Immature natural killer cell (primary cell): ENCODE measurements at regions not wholly inside any gene's neighbourhood (a gene's known extent, or its start where the extent isn't known, plus 50 kb on each side); places are given as distances from the start of the nearest gene placed in this dataset.

Experiments used
- DNase-seq, 3 donors: peaks; one replicate each; pipeline ENCODE4 v3.0.0; 2022; ENCODE audit warnings: mixed read lengths in 1 of 3
- H3K27ac Mint-ChIP-seq, 6 donors: one replicate each; pipeline ENCODE4 v1.8.0; 2020; ENCODE audit warnings: mixed read lengths in 6 of 6, mild to moderate bottlenecking in 5 of 6, inconsistent platforms in 4 of 6, moderate library complexity in 3 of 6
- H3K27me3 Mint-ChIP-seq, 3 donors: one replicate each; pipeline ENCODE4 v1.8.0; 2020 to 2021; ENCODE audit warnings: low read depth in 3 of 3, mild to moderate bottlenecking in 3 of 3, mixed read lengths in 3 of 3, moderate library complexity in 3 of 3, inconsistent platforms in 1 of 3
- H3K36me3 Mint-ChIP-seq, 3 donors: one replicate each; pipeline ENCODE4 v1.8.0; 2020; ENCODE audit warnings: mixed read lengths in 3 of 3, inconsistent platforms in 2 of 3, mild to moderate bottlenecking in 2 of 3
- H3K4me1 Mint-ChIP-seq, 2 donors: one replicate each; pipeline ENCODE4 v1.8.0; 2020; ENCODE audit warnings: inconsistent platforms in 2 of 2, mild to moderate bottlenecking in 2 of 2, mixed read lengths in 2 of 2, moderate library complexity in 1 of 2
- H3K4me3 Mint-ChIP-seq, 5 donors: one replicate each; pipeline ENCODE4 v1.8.0; 2020; ENCODE audit warnings: mild to moderate bottlenecking in 5 of 5, mixed read lengths in 5 of 5, inconsistent platforms in 3 of 5, moderate library complexity in 3 of 5
- H3K9me3 Mint-ChIP-seq, 6 donors: one replicate each; pipeline ENCODE4 v1.8.0; 2020; ENCODE audit warnings: mild to moderate bottlenecking in 6 of 6, mixed read lengths in 6 of 6, inconsistent platforms in 4 of 6, moderate library complexity in 3 of 6

DNA sequence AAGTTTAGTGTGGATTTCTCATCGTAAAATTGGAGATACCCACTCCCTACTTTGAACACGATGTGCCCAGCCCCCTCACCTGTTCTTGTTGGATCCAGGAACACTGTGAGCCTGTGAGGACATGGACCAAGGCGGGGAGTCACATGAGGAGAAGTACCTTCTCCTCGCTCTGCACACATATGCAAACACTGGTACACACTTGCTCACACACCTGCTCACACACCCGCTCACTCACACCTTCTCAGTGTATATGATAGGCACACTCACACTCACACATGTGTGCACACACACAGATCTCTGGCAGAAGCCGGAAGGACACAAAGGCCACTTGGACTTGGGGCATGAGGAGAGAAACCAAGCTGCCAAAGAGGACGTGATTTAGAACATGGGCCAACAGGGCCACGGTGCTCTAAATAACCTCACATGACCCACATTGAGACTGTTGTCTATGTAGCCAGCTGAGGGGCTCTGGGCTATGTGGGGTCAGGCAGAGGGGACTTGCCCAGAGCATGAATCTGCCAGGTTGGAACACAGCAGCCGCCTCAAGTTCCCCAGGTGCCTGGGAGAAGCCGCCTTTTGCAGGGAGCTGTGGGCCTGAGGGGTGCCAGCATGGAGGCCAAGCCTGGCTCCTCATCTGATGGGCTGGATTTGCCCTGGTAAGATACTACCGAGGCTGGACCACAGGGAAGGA lies 283.0 kb upstream of the IRX4 start:
- no peaks in the 10 kb centered on the region for H3K4me1 Mint-ChIP-seq
- H3K27me3 Mint-ChIP-seq, result peaks cover 0 to 5% (median 4%) of the 10 kb centered on the region in 3 donors
- H3K27ac Mint-ChIP-seq, result no peak overlapping the region
- H3K9me3 Mint-ChIP-seq, result peaks cover 0 to 2% (median 0%) of the 10 kb centered on the region in 6 donors
- H3K4me3 Mint-ChIP-seq, result no peak overlapping the region
- no peaks in the 10 kb centered on the region for H3K36me3 Mint-ChIP-seq
- DNase-seq, result no peak

DNA sequence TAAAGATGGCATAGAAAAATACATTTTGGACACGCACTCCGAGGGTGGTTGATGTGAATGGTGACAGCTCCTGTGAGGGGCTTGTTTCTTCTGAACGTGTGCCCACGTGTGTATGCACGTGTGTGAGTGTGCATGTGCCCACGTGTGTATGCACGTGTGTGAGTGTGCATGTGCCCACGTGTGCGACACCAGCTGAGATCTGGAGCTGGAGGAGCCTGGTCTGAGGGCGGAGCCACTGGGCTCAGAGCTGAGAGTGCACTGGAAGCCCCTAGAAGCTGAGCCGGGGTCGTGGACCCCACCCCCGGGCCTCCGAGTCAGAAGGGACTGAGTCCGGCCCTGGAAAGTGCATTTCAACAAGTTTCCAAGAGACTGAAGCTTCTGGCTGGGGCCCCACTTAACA lies 282.5 kb upstream of the IRX4 start:
- H3K27me3 Mint-ChIP-seq, result peaks cover 0 to 5% (median 4%) of the 10 kb centered on the region in 3 donors
- H3K4me3 Mint-ChIP-seq, result no peak overlapping the region
- no peak overlapping the region for H3K27ac Mint-ChIP-seq
- H3K4me1 Mint-ChIP-seq, result no peaks in the 10 kb centered on the region
- peaks cover 0 to 2% (median 0%) of the 10 kb centered on the region in 6 donors for H3K9me3 Mint-ChIP-seq
- no peaks in the 10 kb centered on the region for H3K36me3 Mint-ChIP-seq
- no peak for DNase-seq

- H3K36me3 Mint-ChIP-seq, result no peaks in the 10 kb centered on the region
- H3K27me3 Mint-ChIP-seq, result peaks cover 0 to 5% (median 4%) of the 10 kb centered on the region in 3 donors
- no peak for DNase-seq
- no peak overlapping the region for H3K4me3 Mint-ChIP-seq
- H3K9me3 Mint-ChIP-seq, result peaks cover 0 to 2% (median 0%) of the 10 kb centered on the region in 6 donors
- no peaks in the 10 kb centered on the region for H3K4me1 Mint-ChIP-seq
- no peak overlapping the region for H3K27ac Mint-ChIP-seq
Measured at GRCh38 chr5:2164586-2164985, 281.9 kb upstream of the IRX4 start.

DNA sequence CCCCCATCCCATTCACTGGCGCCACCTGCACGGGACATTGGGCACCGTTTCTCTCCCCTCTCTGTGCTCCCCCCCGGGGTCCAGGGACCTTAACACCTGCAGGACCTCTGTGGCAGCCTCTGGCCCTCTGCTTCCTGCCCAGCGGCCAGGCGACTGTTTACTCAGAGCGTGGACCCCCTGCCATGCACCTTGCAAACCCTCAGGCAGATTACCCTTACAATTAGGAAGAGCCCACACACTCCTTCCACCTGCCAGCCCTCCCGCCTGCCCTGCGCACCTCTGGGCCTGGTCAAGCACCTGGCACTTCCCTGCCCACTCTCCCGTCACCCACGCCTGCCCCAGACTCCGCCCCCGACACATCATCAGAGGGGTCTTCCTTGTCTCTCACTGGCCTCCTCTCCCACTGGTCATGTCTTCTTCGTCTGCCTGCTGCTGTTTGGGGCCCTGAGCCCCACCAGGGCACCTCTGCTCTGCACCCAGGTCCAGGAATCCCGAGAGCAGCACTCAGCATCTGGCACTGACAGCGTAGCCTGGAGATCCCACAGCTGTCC lies 281.3 kb upstream of the IRX4 start:
- no peak for DNase-seq
- Mint-ChIP-seq H3K27ac (no peak overlapping the region), H3K27me3 (peaks cover 0 to 5% (median 4%) of the 10 kb centered on the region in 3 donors), H3K4me1 (no peaks in the 10 kb centered on the region), H3K9me3 (peaks cover 0 to 2% (median 0%) of the 10 kb centered on the region in 6 donors), H3K4me3 (no peak overlapping the region), H3K36me3 (no peaks in the 10 kb centered on the region)

DNA sequence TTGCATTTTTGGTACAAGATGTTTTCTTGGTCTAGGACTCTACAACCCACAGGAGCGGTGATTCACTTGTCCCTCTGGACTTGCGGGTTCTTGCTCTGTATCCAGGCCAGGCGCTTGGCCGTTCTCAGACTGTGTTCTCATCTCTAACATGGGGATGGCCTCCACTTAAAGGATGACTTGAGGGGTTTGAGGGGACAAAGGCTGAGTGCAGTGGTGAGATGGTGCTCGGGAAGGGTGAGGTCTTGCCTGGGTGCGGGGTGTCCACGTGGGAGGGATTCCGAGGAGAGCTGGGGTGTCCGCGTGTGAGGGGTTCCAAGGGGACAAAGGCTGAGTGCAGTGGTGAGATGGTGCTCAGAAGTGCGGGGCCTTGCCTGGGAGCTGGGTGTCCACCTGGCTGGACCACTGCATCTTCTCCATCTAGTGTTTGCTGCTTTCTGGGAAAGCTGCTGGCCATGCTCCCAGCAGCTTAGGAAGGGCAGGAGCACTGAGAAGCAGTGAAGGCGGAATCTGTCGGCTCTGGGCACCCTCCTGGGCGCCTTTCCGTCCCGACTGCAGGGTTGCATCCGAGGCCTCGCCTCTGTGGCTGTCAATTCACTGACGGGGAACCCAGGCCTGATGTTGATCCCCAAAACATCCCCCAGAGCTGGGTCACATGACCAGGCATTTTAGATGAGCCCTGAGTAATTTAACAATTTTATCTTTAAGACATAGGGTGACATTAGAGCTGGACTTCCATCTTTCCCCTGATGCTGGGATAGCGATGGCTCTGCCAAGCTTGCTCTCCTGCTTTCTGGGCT lies 280.5 kb upstream of the IRX4 start:
- Mint-ChIP-seq H3K36me3 (no peaks in the 10 kb centered on the region), H3K4me3 (no peak overlapping the region), H3K27ac (no peak overlapping the region), H3K9me3 (peaks cover 0 to 2% (median 0%) of the 10 kb centered on the region in 6 donors), H3K27me3 (peaks cover 0 to 5% (median 4%) of the 10 kb centered on the region in 3 donors), H3K4me1 (no peaks in the 10 kb centered on the region)
- no peak for DNase-seq

GRCh38 chr5:2160811-2161210 lies 278.1 kb upstream of the IRX4 start:
- no peak overlapping the region for H3K4me3 Mint-ChIP-seq
- no peaks in the 10 kb centered on the region for H3K4me1 Mint-ChIP-seq
- peaks cover 0 to 2% (median 0%) of the 10 kb centered on the region in 6 donors for H3K9me3 Mint-ChIP-seq
- DNase-seq, result no peak
- peaks cover 0 to 5% (median 4%) of the 10 kb centered on the region in 3 donors for H3K27me3 Mint-ChIP-seq
- H3K27ac Mint-ChIP-seq, result no peak overlapping the region
- H3K36me3 Mint-ChIP-seq, result no peaks in the 10 kb centered on the region

DNA sequence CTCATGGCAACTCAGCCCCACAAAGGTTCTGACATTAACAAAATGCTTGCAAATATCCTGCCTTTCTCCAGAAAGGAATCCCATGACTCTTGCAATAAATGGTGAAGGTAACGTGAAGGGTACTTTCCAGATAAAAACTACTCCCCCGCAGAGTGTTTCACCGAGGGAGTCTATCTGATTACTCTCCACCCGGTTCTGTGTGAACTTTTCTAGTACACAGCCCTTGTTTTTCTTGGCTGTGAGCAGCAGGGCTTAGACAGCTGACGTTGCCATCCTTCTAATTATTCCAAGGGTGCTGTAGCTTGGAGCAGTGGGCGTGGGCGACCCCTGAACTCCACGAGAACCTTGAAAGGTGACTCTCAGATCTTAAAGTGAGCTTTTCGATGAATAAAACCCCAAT lies 276.0 kb upstream of the IRX4 start:
- no peak overlapping the region for H3K4me3 Mint-ChIP-seq
- H3K9me3 Mint-ChIP-seq, result peaks cover 0 to 2% (median 0%) of the 10 kb centered on the region in 6 donors
- no peaks in the 10 kb centered on the region for H3K4me1 Mint-ChIP-seq
- H3K27ac Mint-ChIP-seq, result no peak overlapping the region
- DNase-seq, result no peak
- peaks cover 1 to 2% (median 1%) of the 10 kb centered on the region in 3 donors for H3K27me3 Mint-ChIP-seq
- H3K36me3 Mint-ChIP-seq, result no peaks in the 10 kb centered on the region

DNA sequence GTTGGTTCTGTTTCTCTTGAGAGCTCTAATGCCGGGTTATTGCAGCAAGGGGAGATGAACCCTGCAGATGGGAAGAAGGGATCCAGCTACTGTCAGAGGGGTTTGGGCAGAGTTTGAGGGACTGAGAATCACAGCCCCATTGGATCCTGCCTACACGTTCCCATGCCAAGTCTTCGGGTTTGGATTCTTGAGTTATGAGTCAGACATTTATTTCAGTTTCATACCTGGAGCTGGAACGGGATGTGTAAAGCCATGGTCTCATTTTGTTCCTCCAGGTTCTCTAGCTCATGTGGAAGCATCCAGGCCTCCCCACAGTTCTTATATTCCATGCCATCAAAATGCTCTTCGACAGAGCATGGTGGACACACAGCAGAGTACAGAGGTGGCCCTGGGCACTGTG lies 275.4 kb upstream of the IRX4 start:
- Mint-ChIP-seq H3K4me1 (no peaks in the 10 kb centered on the region), H3K36me3 (no peaks in the 10 kb centered on the region), H3K4me3 (no peak overlapping the region), H3K27me3 (peaks cover 1 to 2% (median 1%) of the 10 kb centered on the region in 3 donors), H3K9me3 (peaks cover 0 to 2% (median 0%) of the 10 kb centered on the region in 6 donors), H3K27ac (no peak overlapping the region)
- no peak for DNase-seq

GRCh38 chr5:2157372-2157771 lies 274.6 kb upstream of the IRX4 start:
- Mint-ChIP-seq H3K4me1 (no peaks in the 10 kb centered on the region), H3K4me3 (no peak overlapping the region), H3K9me3 (peaks cover 0 to 2% (median 0%) of the 10 kb centered on the region in 6 donors), H3K27ac (no peak overlapping the region), H3K36me3 (no peaks in the 10 kb centered on the region), H3K27me3 (peaks cover 0 to 1% (median 1%) of the 10 kb centered on the region in 3 donors)
- no peak for DNase-seq

DNA sequence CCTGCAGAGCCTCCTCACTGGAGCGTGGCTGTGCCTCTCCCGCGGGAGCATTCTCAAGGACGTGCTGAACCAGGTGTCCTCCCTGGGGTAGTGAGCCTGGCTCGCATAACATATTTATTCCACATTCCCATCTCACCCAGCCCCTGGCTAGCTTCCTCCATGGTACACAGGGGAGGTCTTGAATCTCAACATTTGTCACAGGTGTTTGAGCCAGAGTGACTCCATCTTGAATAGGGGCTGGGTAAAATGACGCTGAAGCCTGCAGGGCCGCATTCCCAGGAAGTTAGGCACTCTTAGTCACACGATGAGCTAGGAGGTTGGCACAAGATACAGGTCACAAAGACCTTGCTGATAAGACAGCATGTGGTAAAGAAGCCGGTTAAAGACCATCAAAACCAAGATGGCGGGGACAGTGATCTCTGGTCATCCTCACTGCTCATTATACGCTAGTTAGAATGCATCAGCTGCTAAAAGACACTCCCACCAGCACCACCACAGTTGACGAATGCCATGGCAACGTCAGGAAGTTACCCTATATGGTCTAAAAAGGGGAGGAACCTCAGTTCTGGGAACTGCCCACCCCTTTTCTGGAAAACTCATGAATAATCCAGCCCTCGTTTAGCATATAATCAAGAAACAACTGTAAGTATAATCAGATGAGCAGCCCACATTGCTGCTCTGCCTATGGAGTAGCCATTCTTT lies 273.8 kb upstream of the IRX4 start:
- Mint-ChIP-seq H3K9me3 (peaks cover 0 to 1% (median 0%) of the 10 kb centered on the region in 6 donors), H3K27me3 (peaks cover 1 to 2% (median 1%) of the 10 kb centered on the region in 3 donors), H3K36me3 (no peaks in the 10 kb centered on the region), H3K4me3 (no peak overlapping the region), H3K27ac (no peak overlapping the region), H3K4me1 (no peaks in the 10 kb centered on the region)
- DNase-seq, result no peak

GRCh38 chr5:2155556-2155955 lies 272.8 kb upstream of the IRX4 start:
- DNase-seq, result no peak
- Mint-ChIP-seq H3K9me3 (no peaks in the 10 kb centered on the region), H3K4me3 (no peak overlapping the region), H3K36me3 (no peaks in the 10 kb centered on the region), H3K4me1 (no peaks in the 10 kb centered on the region), H3K27me3 (peaks cover 1 to 5% (median 2%) of the 10 kb centered on the region in 3 donors), H3K27ac (no peak overlapping the region)

GRCh38 chr5:2153802-2154201 lies 271.1 kb upstream of the IRX4 start:
- H3K36me3 Mint-ChIP-seq, result no peaks in the 10 kb centered on the region
- peaks cover 0 to 1% (median 0%) of the 10 kb centered on the region in 6 donors for H3K9me3 Mint-ChIP-seq
- peaks cover 1 to 6% (median 5%) of the 10 kb centered on the region in 3 donors for H3K27me3 Mint-ChIP-seq
- DNase-seq, result no peak
- no peak overlapping the region for H3K27ac Mint-ChIP-seq
- no peak overlapping the region for H3K4me3 Mint-ChIP-seq
- no peaks in the 10 kb centered on the region for H3K4me1 Mint-ChIP-seq

GRCh38 chr5:2153350-2153749 lies 270.6 kb upstream of the IRX4 start:
- Mint-ChIP-seq H3K4me1 (no peaks in the 10 kb centered on the region), H3K27me3 (peaks cover 1 to 6% (median 5%) of the 10 kb centered on the region in 3 donors), H3K9me3 (peaks cover 0 to 2% (median 0%) of the 10 kb centered on the region in 6 donors), H3K36me3 (no peaks in the 10 kb centered on the region), H3K4me3 (no peak overlapping the region), H3K27ac (no peak overlapping the region)
- DNase-seq, result no peak
